ENCODE measurements at regions not wholly inside any gene's neighbourhood (a gene's known extent, or its start where the extent isn't known, plus 50 kb on each side); places are given as distances from the start of the nearest gene placed in this dataset.

DNA sequence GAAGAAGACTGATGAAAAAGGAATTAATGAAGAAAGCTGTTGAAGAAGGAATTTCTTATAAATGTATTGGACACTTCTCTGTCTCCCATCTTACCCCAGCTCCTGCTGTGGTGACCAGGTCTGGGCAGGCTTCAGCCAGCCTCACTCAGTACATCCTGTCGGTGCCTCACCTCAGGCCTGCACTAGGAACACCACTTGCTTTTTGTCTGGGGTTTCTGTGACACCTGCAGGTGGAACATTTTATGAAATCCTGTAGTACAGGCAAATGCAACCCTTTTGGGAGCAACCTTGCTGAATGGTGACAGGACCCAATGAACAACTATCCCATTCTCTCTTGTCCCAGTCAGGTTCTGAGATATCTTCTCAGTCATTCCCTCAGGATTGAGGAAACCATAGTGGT lies 129.7 kb downstream of the PRDM13 start:
- TF ChIP-seq, protein P1, sequence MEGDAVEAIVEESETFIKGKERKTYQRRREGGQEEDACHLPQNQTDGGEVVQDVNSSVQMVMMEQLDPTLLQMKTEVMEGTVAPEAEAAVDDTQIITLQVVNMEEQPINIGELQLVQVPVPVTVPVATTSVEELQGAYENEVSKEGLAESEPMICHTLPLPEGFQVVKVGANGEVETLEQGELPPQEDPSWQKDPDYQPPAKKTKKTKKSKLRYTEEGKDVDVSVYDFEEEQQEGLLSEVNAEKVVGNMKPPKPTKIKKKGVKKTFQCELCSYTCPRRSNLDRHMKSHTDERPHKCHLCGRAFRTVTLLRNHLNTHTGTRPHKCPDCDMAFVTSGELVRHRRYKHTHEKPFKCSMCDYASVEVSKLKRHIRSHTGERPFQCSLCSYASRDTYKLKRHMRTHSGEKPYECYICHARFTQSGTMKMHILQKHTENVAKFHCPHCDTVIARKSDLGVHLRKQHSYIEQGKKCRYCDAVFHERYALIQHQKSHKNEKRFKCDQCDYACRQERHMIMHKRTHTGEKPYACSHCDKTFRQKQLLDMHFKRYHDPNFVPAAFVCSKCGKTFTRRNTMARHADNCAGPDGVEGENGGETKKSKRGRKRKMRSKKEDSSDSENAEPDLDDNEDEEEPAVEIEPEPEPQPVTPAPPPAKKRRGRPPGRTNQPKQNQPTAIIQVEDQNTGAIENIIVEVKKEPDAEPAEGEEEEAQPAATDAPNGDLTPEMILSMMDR (IDR thresholded peaks at IDR 0.05; ENCODE audit: low read depth, low read length): no peak
- TF ChIP-seq EZH2phosphoT487 (IDR thresholded peaks at IDR 0.05; ENCODE audit: low read depth): no peak
